ENCODE measurements at regions not wholly inside any gene's neighbourhood (a gene's known extent, or its start where the extent isn't known, plus 50 kb on each side); places are given as distances from the start of the nearest gene placed in this dataset.

GRCh38 chr21:25149022-25149421 lies 458.3 kb downstream of the MRPL39 start:
- Histone ChIP-seq H3K27ac (peak overlapping the region; percentile 6 to 73 (median 54)), H3K4me3 (no peak overlapping the region), H3K27me3 (no peaks in the 10 kb centered on the region), H3K9me3 (no peaks in the 10 kb centered on the region), H3K36me3 (no peaks in the 10 kb centered on the region), H3K4me1 (peaks cover 0 to 11% (median 0%) of the 10 kb centered on the region in 4 donors)
- in situ Hi-C loops (cut with MboI; ENCODE audit: low pct_ligation_motif_present in 1 of 4, low pct_unique_long_range_greater_than_20kb in 1 of 4, low sequenced_read_pairs in 3 of 4), result no loop called here
- intact Hi-C loops (cut with DNase I; ENCODE audit: low total_unique reads), result no loop called here
- peak; percentile 29 for DNase-seq
- WGBS, 2 donors (ENCODE audit: low coverage in 1 of 2), result 50% methylated on average over 1 of the region's 1 CpG; no CpG with 5 or more reads in 1 of the 2 donors
- TF ChIP-seq CTCF (IDR thresholded peaks at IDR 0.05) (peak in 1 of 5 experiments; percentile 14), EP300 (IDR thresholded peaks at IDR 0.05; ENCODE audit: low read depth) (no peak)

GRCh38 chr21:25139414-25139813 lies 467.9 kb downstream of the MRPL39 start:
- intact Hi-C loops (cut with DNase I; ENCODE audit: low total_unique reads), result no loop called here
- in situ Hi-C loops (cut with MboI; ENCODE audit: low pct_ligation_motif_present in 1 of 4, low pct_unique_long_range_greater_than_20kb in 1 of 4, low sequenced_read_pairs in 3 of 4), result no loop called here

GRCh38 chr21:25133939-25134338 lies 473.3 kb downstream of the MRPL39 start:
- no peaks in the 10 kb centered on the region for H3K4me1 ChIP-seq
- intact Hi-C loops (cut with DNase I; ENCODE audit: low total_unique reads) (no loop called here), in situ Hi-C loops (cut with MboI; ENCODE audit: low pct_ligation_motif_present in 1 of 4, low pct_unique_long_range_greater_than_20kb in 1 of 4, low sequenced_read_pairs in 3 of 4) (no loop called here)
- TF ChIP-seq POLR2A (IDR thresholded peaks at IDR 0.05), result no peak
- no peak for TF ChIP-seq EP300 (IDR thresholded peaks at IDR 0.05; ENCODE audit: low read depth)
- TF ChIP-seq POLR2AphosphoS5 (IDR thresholded peaks at IDR 0.05), result no peak
- no peak for TF ChIP-seq CTCF (IDR thresholded peaks at IDR 0.05)
- H3K36me3 ChIP-seq, result no peaks in the 10 kb centered on the region
- no peak overlapping the region for H3K4me3 ChIP-seq
- DNase-seq, result no peak
- no peaks in the 10 kb centered on the region for H3K27me3 ChIP-seq
- H3K27ac ChIP-seq, result no peak overlapping the region
- H3K9me3 ChIP-seq, result no peaks in the 10 kb centered on the region
- 67 to 73% methylated on average over 2 of the region's 2 CpGs for WGBS, 2 donors (ENCODE audit: low coverage in 1 of 2)

More at GRCh38 chr21:25139414-25139813, 467.9 kb downstream of the MRPL39 start:
- WGBS, 2 donors (ENCODE audit: low coverage in 1 of 2), result 56 to 83% methylated on average over 1 of the region's 1 CpG
- Histone ChIP-seq H3K9me3 (no peaks in the 10 kb centered on the region), H3K36me3 (no peaks in the 10 kb centered on the region), H3K4me1 (no peaks in the 10 kb centered on the region), H3K27ac (no peak overlapping the region), H3K4me3 (no peak overlapping the region), H3K27me3 (no peaks in the 10 kb centered on the region)
- TF ChIP-seq EP300 (IDR thresholded peaks at IDR 0.05; ENCODE audit: low read depth), result no peak
- no peak for DNase-seq

GRCh38 chr21:25127811-25128210 lies 479.5 kb downstream of the MRPL39 start:
- no peak for DNase-seq
- H3K4me3 ChIP-seq, result no peak overlapping the region
- no peaks in the 10 kb centered on the region for H3K4me1 ChIP-seq
- in situ Hi-C loops (cut with MboI; ENCODE audit: low pct_ligation_motif_present in 1 of 4, low pct_unique_long_range_greater_than_20kb in 1 of 4, low sequenced_read_pairs in 3 of 4) (no loop called here), intact Hi-C loops (cut with DNase I; ENCODE audit: low total_unique reads) (no loop called here)
- WGBS, 2 donors (ENCODE audit: low coverage in 1 of 2), result 80 to 84% methylated on average over 1 of the region's 1 CpG
- H3K27ac ChIP-seq, result no peak overlapping the region
- H3K36me3 ChIP-seq, result no peaks in the 10 kb centered on the region
- H3K9me3 ChIP-seq, result no peaks in the 10 kb centered on the region
- no peak for TF ChIP-seq POLR2A (IDR thresholded peaks at IDR 0.05)
- no peak for TF ChIP-seq CTCF (IDR thresholded peaks at IDR 0.05)
- no peak for TF ChIP-seq POLR2AphosphoS5 (IDR thresholded peaks at IDR 0.05)
- no peak for TF ChIP-seq EP300 (IDR thresholded peaks at IDR 0.05; ENCODE audit: low read depth)
- no peaks in the 10 kb centered on the region for H3K27me3 ChIP-seq

GRCh38 chr21:25127007-25127406 lies 480.3 kb downstream of the MRPL39 start:
- H3K27me3 ChIP-seq, result no peaks in the 10 kb centered on the region
- TF ChIP-seq POLR2A (IDR thresholded peaks at IDR 0.05) (no peak), CTCF (IDR thresholded peaks at IDR 0.05) (no peak)
- in situ Hi-C loops (cut with MboI; ENCODE audit: low pct_ligation_motif_present in 1 of 4, low pct_unique_long_range_greater_than_20kb in 1 of 4, low sequenced_read_pairs in 3 of 4) (no loop called here), intact Hi-C loops (cut with DNase I; ENCODE audit: low total_unique reads) (no loop called here)
- no peaks in the 10 kb centered on the region for H3K9me3 ChIP-seq
- H3K27ac ChIP-seq, result no peak overlapping the region
- H3K36me3 ChIP-seq, result no peaks in the 10 kb centered on the region
- H3K4me3 ChIP-seq, result no peak overlapping the region
- 33 to 57% methylated on average over 1 of the region's 1 CpG for WGBS, 2 donors (ENCODE audit: low coverage in 1 of 2)
- no peaks in the 10 kb centered on the region for H3K4me1 ChIP-seq
- DNase-seq, result no peak

Data from transverse colon (tissue), 4 donors.